DND-41 (cell line): ENCODE measurements at regions not wholly inside any gene's neighbourhood (a gene's known extent, or its start where the extent isn't known, plus 50 kb on each side); places are given as distances from the start of the nearest gene placed in this dataset.

Experiments
- ATAC-seq: fragments of 200-7000 bp; cut with Tn5 transposase; 3 replicates; pipeline ENCODE4 v1.9.1; 2021; ENCODE audit warnings: low read depth; ENCODE audit not compliant: insufficient read depth
- DNase-seq: peaks from one replicate; pipeline ENCODE4 v3.0.0-alpha.2; 2020
- H2AFZ ChIP-seq: 2 replicates; pipeline ENCODE4 v1.6.0; 2012; ENCODE audit warnings: low read depth, low read length
- H3K27ac ChIP-seq: 2 replicates; pipeline ENCODE4 v1.5.1; 2012; ENCODE audit warnings: low read length, inconsistent platforms
- H3K27me3 ChIP-seq: fragments of 200-600 bp; sonication (generic); 2 replicates; pipeline ENCODE4 v1.6.0; 2012; ENCODE audit warnings: low read length, mild to moderate bottlenecking, inconsistent platforms; ENCODE audit not compliant: insufficient read depth, poor library complexity
- H3K36me3 ChIP-seq: 2 replicates; pipeline ENCODE4 v1.5.1; 2012; ENCODE audit warnings: low read length, inconsistent platforms; ENCODE audit not compliant: insufficient read depth
- H3K4me1 ChIP-seq: 2 replicates; pipeline ENCODE4 v1.5.1; 2012; ENCODE audit warnings: mild to moderate bottlenecking, low read length; ENCODE audit not compliant: insufficient read depth
- H3K4me2 ChIP-seq: 2 replicates; pipeline ENCODE4 v1.6.0; 2012; ENCODE audit warnings: mild to moderate bottlenecking, moderate library complexity, low read length, inconsistent platforms; ENCODE audit not compliant: insufficient read depth
- H3K4me3 ChIP-seq, 2 experiments: fragments of 200-600 bp in 1 of 2; shearing (Covaris generic) in 1 of 2; 2 replicates each; pipeline ENCODE4 v1.5.1; 2012 to 2016; ENCODE audit warnings: inconsistent platforms in 2 of 2, low read length in 2 of 2, mild to moderate bottlenecking in 2 of 2, low read depth in 1 of 2, moderate library complexity in 1 of 2
- H3K79me2 ChIP-seq: 2 replicates; pipeline ENCODE4 v1.6.0; 2012; ENCODE audit warnings: low read length, inconsistent platforms; ENCODE audit not compliant: insufficient read depth
- H3K9ac ChIP-seq: 2 replicates; pipeline ENCODE4 v1.6.0; 2012; ENCODE audit warnings: low read depth, mild to moderate bottlenecking, inconsistent platforms, low read length, moderate library complexity
- H3K9me3 ChIP-seq: 2 replicates; pipeline ENCODE4 v1.5.1; 2012; ENCODE audit warnings: low read length, moderate library complexity, mild to moderate bottlenecking, inconsistent platforms; ENCODE audit not compliant: insufficient read depth, severe bottlenecking
- H4K20me1 ChIP-seq: 2 replicates; pipeline ENCODE4 v1.6.0; 2012; ENCODE audit warnings: low read length; ENCODE audit not compliant: insufficient read depth
- EZH2 ChIP-seq: IDR thresholded peaks from 3 replicates; pipeline ENCODE4 v1.6.1; 2012; ENCODE audit warnings: borderline replicate concordance, low read depth, mild to moderate bottlenecking, moderate library complexity, low read length, inconsistent platforms; ENCODE audit not compliant: severe bottlenecking
- TF ChIP-seq, protein P1 (sequence below): IDR thresholded peaks from 2 replicates; pipeline ENCODE4 v1.5.1; 2012; ENCODE audit warnings: borderline replicate concordance, low read length, moderate library complexity, mild to moderate bottlenecking; ENCODE audit not compliant: poor library complexity, severe bottlenecking; ENCODE audit errors: extremely low read depth

GRCh38 chr11:115901069-115901468 is 396.9 kb upstream of the CADM1 start:
- ATAC-seq, result no peak

GRCh38 chr11:115900111-115900510 is 395.9 kb upstream of the CADM1 start:
- no peak overlapping the region for H2AFZ ChIP-seq
- TF ChIP-seq, protein P1, sequence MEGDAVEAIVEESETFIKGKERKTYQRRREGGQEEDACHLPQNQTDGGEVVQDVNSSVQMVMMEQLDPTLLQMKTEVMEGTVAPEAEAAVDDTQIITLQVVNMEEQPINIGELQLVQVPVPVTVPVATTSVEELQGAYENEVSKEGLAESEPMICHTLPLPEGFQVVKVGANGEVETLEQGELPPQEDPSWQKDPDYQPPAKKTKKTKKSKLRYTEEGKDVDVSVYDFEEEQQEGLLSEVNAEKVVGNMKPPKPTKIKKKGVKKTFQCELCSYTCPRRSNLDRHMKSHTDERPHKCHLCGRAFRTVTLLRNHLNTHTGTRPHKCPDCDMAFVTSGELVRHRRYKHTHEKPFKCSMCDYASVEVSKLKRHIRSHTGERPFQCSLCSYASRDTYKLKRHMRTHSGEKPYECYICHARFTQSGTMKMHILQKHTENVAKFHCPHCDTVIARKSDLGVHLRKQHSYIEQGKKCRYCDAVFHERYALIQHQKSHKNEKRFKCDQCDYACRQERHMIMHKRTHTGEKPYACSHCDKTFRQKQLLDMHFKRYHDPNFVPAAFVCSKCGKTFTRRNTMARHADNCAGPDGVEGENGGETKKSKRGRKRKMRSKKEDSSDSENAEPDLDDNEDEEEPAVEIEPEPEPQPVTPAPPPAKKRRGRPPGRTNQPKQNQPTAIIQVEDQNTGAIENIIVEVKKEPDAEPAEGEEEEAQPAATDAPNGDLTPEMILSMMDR, result no peak
- TF ChIP-seq EZH2, result no peak
- H3K9ac ChIP-seq, result no peak overlapping the region
- H3K27ac ChIP-seq, result no peak overlapping the region
- no peaks in the 10 kb centered on the region for H3K36me3 ChIP-seq
- no peaks in the 10 kb centered on the region for H3K27me3 ChIP-seq
- no peaks in the 10 kb centered on the region for H4K20me1 ChIP-seq
- no peak for DNase-seq
- ATAC-seq, result no peak
- no peak overlapping the region for H3K4me2 ChIP-seq
- H3K9me3 ChIP-seq, result no peaks in the 10 kb centered on the region
- no peaks in the 10 kb centered on the region for H3K79me2 ChIP-seq
- H3K4me1 ChIP-seq, result no peaks in the 10 kb centered on the region
- no peak overlapping the region for H3K4me3 ChIP-seq

More at GRCh38 chr11:115901069-115901468, 396.9 kb upstream of the CADM1 start:
- no peak for DNase-seq
- H3K4me3 ChIP-seq, result no peak overlapping the region
- H3K9me3 ChIP-seq, result no peaks in the 10 kb centered on the region
- H2AFZ ChIP-seq, result no peak overlapping the region
- H3K27me3 ChIP-seq, result peaks cover 2% of the 10 kb centered on the region
- TF ChIP-seq, protein P1, result no peak
- no peak for TF ChIP-seq EZH2
- no peaks in the 10 kb centered on the region for H3K79me2 ChIP-seq
- H3K36me3 ChIP-seq, result no peaks in the 10 kb centered on the region
- no peaks in the 10 kb centered on the region for H3K4me1 ChIP-seq
- no peak overlapping the region for H3K9ac ChIP-seq
- no peaks in the 10 kb centered on the region for H4K20me1 ChIP-seq
- H3K27ac ChIP-seq, result no peak overlapping the region
- no peak overlapping the region for H3K4me2 ChIP-seq

GRCh38 chr11:115897707-115898106 is 393.5 kb upstream of the CADM1 start:
- H3K4me3 ChIP-seq, result no peak overlapping the region
- ATAC-seq, result no peak
- H4K20me1 ChIP-seq, result no peaks in the 10 kb centered on the region
- H3K27me3 ChIP-seq, result no peaks in the 10 kb centered on the region
- H3K27ac ChIP-seq, result no peak overlapping the region
- H3K36me3 ChIP-seq, result no peaks in the 10 kb centered on the region
- DNase-seq, result no peak
- no peaks in the 10 kb centered on the region for H3K4me1 ChIP-seq
- H2AFZ ChIP-seq, result no peak overlapping the region
- no peak overlapping the region for H3K4me2 ChIP-seq
- TF ChIP-seq EZH2, result no peak
- TF ChIP-seq, protein P1, result no peak
- no peaks in the 10 kb centered on the region for H3K79me2 ChIP-seq
- H3K9ac ChIP-seq, result no peak overlapping the region
- H3K9me3 ChIP-seq, result no peaks in the 10 kb centered on the region

DNA sequence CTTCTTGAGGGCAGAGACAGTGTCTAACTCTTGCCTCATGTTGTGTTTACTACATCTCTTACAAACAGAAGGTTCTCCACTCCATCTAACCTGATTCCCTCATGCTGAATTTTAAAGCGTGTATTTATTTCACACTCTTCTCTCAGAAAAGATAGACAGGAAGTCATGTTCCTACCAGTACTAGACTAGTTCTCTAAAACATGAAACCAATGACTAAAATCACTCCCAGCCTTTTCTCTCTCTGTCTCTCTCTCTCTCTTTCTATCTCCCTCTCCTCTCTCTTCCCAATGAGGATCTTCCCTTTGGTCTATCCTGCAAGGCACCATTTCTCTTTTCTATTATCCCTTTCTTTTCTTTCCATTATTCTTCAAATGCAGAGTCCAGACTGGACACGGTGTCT is 391.9 kb upstream of the CADM1 start:
- H3K9me3 ChIP-seq, result no peaks in the 10 kb centered on the region
- H3K4me3 ChIP-seq, result no peak overlapping the region
- H4K20me1 ChIP-seq, result no peaks in the 10 kb centered on the region
- no peak overlapping the region for H3K9ac ChIP-seq
- no peaks in the 10 kb centered on the region for H3K79me2 ChIP-seq
- DNase-seq (no peak), ATAC-seq (no peak)
- no peak overlapping the region for H3K27ac ChIP-seq
- no peaks in the 10 kb centered on the region for H3K4me1 ChIP-seq
- no peak overlapping the region for H2AFZ ChIP-seq
- TF ChIP-seq, protein P1, result no peak
- no peak for TF ChIP-seq EZH2
- H3K27me3 ChIP-seq, result no peaks in the 10 kb centered on the region
- H3K4me2 ChIP-seq, result no peak overlapping the region
- H3K36me3 ChIP-seq, result no peaks in the 10 kb centered on the region
